ENCODE measurements at regions not wholly inside any gene's neighbourhood (a gene's known extent, or its start where the extent isn't known, plus 50 kb on each side); places are given as distances from the start of the nearest gene placed in this dataset.

DNA sequence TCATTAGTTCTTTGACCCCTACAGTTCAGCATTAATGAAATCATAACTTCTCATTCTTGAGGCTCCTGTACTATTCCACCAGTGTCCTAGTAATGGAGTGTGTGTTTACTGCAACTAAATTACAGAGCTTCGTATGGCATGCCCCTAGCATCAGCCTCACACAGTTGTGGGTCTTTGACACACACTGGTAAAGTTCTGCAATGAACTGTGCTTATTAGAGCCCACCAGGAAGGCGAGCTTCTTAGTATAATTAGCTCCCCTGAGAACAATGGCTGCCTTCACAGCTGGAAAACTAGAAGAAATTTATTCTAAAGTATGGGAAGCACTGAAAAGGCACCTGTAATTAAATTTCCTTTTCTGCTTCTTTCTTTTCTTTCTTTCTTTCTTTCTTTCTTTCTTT lies 251.1 kb upstream of the RGS18 start:
- TF ChIP-seq ZNF408 (CRISPR knock-in tag; IDR thresholded peaks at IDR 0.05; ENCODE audit: low read depth) (no peak), NRF1 (conservative IDR thresholded peaks at IDR 0.05 in 1 of 2, IDR thresholded peaks at IDR 0.05 in 1 of 2) (no peak), HNRNPH1 (optimal IDR thresholded peaks at IDR 0.05; ENCODE audit: low read depth, low read length) (no peak), HDAC1 (IDR thresholded peaks at IDR 0.05) (no peak), ZNF354B (CRISPR knock-in tag; IDR thresholded peaks at IDR 0.05) (no peak)
- TF ChIP-seq, protein P1, sequence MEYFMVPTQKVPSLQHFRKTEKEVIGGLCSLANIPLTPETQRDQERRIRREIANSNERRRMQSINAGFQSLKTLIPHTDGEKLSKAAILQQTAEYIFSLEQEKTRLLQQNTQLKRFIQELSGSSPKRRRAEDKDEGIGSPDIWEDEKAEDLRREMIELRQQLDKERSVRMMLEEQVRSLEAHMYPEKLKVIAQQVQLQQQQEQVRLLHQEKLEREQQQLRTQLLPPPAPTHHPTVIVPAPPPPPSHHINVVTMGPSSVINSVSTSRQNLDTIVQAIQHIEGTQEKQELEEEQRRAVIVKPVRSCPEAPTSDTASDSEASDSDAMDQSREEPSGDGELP (CRISPR knock-in tag; IDR thresholded peaks at IDR 0.05; ENCODE audit: borderline replicate concordance), result no peak
- TF ChIP-seq, protein P2, sequence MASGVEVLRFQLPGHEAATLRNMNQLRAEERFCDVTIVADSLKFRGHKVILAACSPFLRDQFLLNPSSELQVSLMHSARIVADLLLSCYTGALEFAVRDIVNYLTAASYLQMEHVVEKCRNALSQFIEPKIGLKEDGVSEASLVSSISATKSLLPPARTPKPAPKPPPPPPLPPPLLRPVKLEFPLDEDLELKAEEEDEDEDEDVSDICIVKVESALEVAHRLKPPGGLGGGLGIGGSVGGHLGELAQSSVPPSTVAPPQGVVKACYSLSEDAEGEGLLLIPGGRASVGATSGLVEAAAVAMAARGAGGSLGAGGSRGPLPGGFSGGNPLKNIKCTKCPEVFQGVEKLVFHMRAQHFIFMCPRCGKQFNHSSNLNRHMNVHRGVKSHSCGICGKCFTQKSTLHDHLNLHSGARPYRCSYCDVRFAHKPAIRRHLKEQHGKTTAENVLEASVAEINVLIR (CRISPR knock-in tag; IDR thresholded peaks at IDR 0.05), result no peak
- TF ChIP-seq, protein P3, sequence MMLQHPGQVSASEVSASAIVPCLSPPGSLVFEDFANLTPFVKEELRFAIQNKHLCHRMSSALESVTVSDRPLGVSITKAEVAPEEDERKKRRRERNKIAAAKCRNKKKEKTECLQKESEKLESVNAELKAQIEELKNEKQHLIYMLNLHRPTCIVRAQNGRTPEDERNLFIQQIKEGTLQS (IDR thresholded peaks at IDR 0.05), result no peak
- TF ChIP-seq, protein P3 (CRISPR knock-in tag; conservative IDR thresholded peaks at IDR 0.05), result no peak
- no peak overlapping the region for H3K4me2 ChIP-seq (ENCODE audit: insufficient read depth, low read length)
- H3K4me1 ChIP-seq (replicated peaks in 1 of 2; ENCODE audit: control insufficient read depth in 2 of 2, insufficient read depth in 2 of 2, low read length in 2 of 2), result no peaks in the 10 kb centered on the region
- H2AFZ ChIP-seq (ENCODE audit: low read depth, low read length), result no peak overlapping the region; the same call in 1 of the 2 replicates
- intact Hi-C loops (cut with micrococcal nuclease), result no loop called here
- no peak overlapping the region for H3K9ac ChIP-seq (ENCODE audit: insufficient read depth in 1 of 2, low read depth in 2 of 2, low read length in 2 of 2)
- H3K79me2 ChIP-seq (ENCODE audit: control insufficient read depth, insufficient read depth, low read length), result no peaks in the 10 kb centered on the region
- no peaks in the 10 kb centered on the region for H4K20me1 ChIP-seq (replicated peaks; ENCODE audit: control insufficient read depth, insufficient read depth, low read length)
- no peaks in the 10 kb centered on the region for H3K9me1 ChIP-seq (ENCODE audit: control insufficient read depth, insufficient read depth, low read length)
- ATAC-seq, result no peak
- ChIA-PET POLR2A (no interaction called here), CTCF (ENCODE audit: low intra/inter-chr PET ratio) (no interaction called here)
- DNase-seq (ENCODE audit: extremely low read depth in 1 of 4, low spot score in 3 of 4), result no peak
- no peak for FAIRE-seq
- H3K27ac ChIP-seq (ENCODE audit: extremely low read depth, low read depth, low read length), result no peak overlapping the region
- 13% methylated on average over 2 of the region's 2 CpGs for WGBS (ENCODE audit: insufficient coverage, low coverage, missing lambda C conversion rate)
- no peak overlapping the region for H3K4me3 ChIP-seq
- no peaks in the 10 kb centered on the region for H3K9me3 ChIP-seq (replicated peaks; ENCODE audit: control insufficient read depth, insufficient read depth, low read depth, low read length)
- in situ Hi-C loops (cut with MboI), result no loop called here
- BruUV-seq (replicated peaks), result no TSS peak
- H3K27me3 ChIP-seq (ENCODE audit: control insufficient read depth in 2 of 2, insufficient read depth in 2 of 2, low read length in 2 of 2), result no peaks in the 10 kb centered on the region
- no peaks in the 10 kb centered on the region for H3K36me3 ChIP-seq (ENCODE audit: control insufficient read depth, insufficient read depth, low read length)
